ENCODE measurements at regions not wholly inside any gene's neighbourhood (a gene's known extent, or its start where the extent isn't known, plus 50 kb on each side); places are given as distances from the start of the nearest gene placed in this dataset.

DNA sequence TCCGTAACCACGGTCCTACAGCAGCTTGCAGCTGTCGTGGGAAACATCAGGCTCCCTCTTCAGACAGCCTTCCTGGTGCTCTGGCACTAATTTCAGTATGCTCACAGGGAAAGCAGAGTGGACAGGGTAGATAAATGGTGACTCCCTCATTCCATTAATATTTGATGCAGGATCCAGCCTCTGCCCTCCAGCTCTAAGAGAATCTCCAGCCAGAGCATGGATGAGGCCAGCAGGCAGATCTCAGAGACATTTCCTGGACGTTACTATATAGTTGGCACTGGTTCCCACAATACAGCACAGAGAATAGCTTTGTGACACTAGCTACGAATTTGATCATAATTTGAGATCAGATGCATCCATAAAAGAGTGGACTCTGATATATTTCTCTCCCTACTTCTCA is 341.4 kb downstream of the LIG4 start:
- no peak for DNase-seq (ENCODE audit: low read depth)
- TF ChIP-seq, protein P1, sequence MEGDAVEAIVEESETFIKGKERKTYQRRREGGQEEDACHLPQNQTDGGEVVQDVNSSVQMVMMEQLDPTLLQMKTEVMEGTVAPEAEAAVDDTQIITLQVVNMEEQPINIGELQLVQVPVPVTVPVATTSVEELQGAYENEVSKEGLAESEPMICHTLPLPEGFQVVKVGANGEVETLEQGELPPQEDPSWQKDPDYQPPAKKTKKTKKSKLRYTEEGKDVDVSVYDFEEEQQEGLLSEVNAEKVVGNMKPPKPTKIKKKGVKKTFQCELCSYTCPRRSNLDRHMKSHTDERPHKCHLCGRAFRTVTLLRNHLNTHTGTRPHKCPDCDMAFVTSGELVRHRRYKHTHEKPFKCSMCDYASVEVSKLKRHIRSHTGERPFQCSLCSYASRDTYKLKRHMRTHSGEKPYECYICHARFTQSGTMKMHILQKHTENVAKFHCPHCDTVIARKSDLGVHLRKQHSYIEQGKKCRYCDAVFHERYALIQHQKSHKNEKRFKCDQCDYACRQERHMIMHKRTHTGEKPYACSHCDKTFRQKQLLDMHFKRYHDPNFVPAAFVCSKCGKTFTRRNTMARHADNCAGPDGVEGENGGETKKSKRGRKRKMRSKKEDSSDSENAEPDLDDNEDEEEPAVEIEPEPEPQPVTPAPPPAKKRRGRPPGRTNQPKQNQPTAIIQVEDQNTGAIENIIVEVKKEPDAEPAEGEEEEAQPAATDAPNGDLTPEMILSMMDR (IDR thresholded peaks at IDR 0.05; ENCODE audit: control insufficient read depth, insufficient read depth, low read depth, low read length, missing control alignments) = no peak
- no peak overlapping the region for H3K4me3 ChIP-seq (ENCODE audit: control insufficient read depth, low read depth, low read length)

DNA sequence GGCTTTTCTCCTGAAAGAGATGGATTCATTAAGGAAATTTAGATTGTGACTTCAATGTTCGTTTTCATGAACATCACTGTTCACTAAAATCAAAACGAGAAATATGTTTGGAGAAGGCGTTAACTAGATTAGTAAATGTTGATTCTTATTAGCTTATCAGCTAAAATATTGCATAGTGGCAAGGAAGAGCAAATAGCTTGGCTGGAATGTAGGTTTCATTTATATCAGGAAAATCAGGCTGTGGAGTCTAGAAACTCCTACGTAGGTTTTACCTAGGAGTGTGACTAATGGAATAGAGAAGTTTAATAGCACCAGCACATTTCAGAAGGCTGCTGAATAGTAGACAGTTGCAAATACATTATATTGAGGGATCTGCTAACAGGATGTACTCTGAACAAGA is 344.9 kb downstream of the LIG4 start:
- H3K4me3 ChIP-seq (ENCODE audit: control insufficient read depth, low read depth, low read length) = no peak overlapping the region
- no peak for DNase-seq (ENCODE audit: low read depth)
- TF ChIP-seq, protein P1 (IDR thresholded peaks at IDR 0.05; ENCODE audit: control insufficient read depth, insufficient read depth, low read depth, low read length, missing control alignments) = no peak

DNA sequence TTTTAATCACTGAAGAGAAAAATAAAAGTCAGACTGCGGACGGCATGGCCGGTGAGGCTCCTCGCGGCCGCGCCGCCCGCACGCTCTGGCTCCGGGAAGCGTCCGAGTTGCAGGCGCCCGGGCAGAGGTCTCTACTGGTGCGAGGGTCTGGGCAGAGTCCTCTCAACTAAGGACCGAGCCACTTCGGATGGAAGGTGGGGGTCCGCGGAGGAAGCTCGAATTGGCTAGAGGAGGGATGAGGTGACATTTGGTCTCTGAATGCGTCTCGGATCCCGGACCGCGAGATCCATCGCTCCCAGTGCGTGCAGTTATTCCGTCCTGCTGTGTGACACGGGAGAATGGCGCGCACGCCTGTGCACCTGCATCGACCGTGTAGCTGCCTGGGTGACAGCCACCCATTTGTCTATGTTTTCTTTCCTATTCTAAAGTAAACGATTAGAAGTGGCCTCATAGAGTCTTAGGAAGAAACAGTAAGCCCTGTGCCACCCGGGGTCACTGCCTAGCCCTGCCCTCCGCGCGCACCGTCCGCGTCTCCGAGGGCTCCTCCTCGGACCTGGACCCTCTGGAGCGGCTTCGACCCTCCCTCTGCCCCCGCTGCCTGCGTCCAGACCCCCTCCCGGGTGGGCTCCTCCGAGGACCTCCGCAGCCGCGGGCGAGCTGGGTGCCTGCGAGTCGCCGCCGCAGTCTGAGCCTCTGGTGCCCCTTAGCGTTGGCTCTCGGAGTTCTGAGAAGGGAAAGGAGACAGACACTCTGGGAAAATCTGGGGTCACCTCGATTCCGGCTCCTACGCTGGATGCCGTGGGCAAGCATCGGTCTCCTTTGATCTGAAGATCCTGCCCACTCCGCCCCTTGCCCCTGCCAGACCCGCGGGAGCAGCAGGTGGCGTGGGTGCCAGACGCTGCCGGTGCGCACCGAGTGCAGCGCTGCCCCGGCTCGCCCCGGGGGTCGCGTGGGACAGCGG is 347.4 kb downstream of the LIG4 start:
- TF ChIP-seq, protein P1 (IDR thresholded peaks at IDR 0.05; ENCODE audit: control insufficient read depth, insufficient read depth, low read depth, low read length, missing control alignments) = peak; percentile 84
- no peak for DNase-seq (ENCODE audit: low read depth)
- H3K4me3 ChIP-seq (ENCODE audit: control insufficient read depth, low read depth, low read length) = peak overlapping the region; percentile 70

DNA sequence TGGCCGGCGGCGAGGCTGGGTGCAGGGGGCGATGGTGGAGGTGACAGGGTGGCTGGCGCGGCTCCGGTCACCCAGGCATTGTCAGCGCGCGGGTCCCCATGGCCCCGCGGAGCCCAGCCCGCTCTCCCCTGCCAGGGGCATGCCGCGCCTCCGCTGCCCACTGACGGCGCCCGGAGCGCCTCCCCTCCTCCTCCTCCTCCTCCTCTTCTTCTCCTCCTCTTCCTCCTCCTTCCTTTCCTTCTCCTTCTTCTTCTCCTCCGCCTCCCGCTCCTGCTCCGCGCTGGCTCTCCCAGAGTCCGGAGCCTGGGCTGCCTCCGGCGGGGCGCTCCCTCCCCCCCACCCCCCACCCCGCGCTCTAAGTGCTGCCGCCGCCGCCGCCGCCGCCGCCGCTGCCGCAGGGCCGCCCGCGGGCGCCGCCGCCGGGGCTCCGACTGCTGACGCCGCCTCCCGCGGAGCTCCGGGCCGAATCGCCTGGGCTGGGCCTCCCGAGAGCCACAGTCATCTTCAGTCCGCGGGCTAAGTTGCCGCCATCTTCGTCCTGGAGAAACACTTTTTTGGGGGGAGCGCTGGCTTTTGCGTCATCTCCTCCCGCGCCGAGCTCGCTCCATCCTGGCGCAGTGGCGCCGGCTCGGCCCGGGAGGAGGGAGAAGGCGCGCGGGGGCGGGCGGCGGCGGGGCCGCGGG is 348.3 kb downstream of the LIG4 start:
- TF ChIP-seq, protein P1 (IDR thresholded peaks at IDR 0.05; ENCODE audit: control insufficient read depth, insufficient read depth, low read depth, low read length, missing control alignments) = no peak

DNA sequence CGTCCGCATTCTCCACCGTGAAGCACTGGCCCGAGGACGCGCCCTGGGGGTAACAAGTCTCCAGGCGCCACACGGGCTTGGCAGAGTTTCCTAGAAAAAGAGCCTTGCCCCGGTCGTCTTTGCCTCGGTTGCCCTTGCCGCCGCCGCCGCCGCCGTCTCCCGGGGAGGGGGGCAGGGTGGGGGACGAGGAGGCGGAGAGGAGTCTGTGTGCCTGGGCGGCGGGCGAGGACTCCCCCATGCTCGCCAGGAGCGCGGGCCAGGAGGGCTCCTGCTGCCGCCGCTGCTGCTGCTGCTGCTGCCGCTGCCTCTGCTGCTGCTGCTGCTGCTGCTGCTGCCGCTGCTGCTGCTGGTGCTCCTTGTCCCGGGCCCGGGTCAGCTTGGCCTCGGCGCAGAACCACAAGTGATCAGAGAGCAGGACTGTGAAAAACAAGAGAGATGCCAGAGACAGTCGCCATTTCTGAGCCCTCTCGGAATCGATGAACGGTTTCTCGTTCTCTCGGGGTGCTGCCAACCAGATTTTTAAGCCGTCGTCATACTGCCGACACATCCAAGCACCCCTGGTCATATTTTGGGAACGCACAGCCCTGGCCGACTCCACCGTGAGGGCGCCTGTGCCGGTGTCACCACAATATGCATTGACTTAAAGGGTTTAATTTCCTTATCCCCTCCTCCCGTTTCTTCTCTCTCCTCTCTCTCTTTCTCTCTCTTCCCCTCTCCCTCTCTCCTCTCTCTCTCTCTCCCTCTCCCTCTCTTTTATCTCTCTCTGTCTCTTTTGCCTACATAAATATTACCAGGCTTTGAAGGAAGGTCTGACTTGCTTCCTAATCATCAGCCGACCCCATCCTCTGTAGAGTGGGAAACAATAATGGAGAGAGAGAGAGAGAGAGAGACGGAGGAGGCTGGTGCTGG is 349.1 kb downstream of the LIG4 start:
- TF ChIP-seq, protein P1 (IDR thresholded peaks at IDR 0.05; ENCODE audit: control insufficient read depth, insufficient read depth, low read depth, low read length, missing control alignments) = no peak
- no peak for DNase-seq (ENCODE audit: low read depth)
- peak overlapping the region; percentile 70 for H3K4me3 ChIP-seq (ENCODE audit: control insufficient read depth, low read depth, low read length)

More for the DNA sequence above, 348.3 kb downstream of the LIG4 start:
- peak overlapping the region; percentile 70 for H3K4me3 ChIP-seq (ENCODE audit: control insufficient read depth, low read depth, low read length)
- no peak for DNase-seq (ENCODE audit: low read depth)

DNA sequence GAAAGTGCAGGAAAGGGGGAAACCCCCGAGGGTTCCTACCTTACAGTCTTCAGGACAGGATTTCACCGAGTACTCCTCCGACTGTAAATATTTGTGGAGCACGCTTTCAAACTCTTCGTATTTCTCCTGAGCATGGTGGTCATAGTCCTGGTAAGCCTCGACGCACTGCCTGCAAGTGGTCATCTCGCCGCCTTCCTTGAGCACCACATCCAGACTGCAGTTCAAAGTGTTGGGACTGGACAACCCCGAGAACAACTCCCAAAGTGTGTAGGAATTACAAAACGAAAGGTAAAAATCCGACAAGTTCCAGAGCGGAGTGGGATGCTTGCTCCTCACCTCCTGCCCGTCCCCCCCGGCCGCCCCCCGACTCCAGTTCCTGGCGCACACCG is 349.7 kb downstream of the LIG4 start:
- DNase-seq (ENCODE audit: low read depth) = no peak
- TF ChIP-seq, protein P1 (IDR thresholded peaks at IDR 0.05; ENCODE audit: control insufficient read depth, insufficient read depth, low read depth, low read length, missing control alignments) = no peak
- H3K4me3 ChIP-seq (ENCODE audit: control insufficient read depth, low read depth, low read length) = peak overlapping the region; percentile 70
